ENCODE measurements at regions not wholly inside any gene's neighbourhood (a gene's known extent, or its start where the extent isn't known, plus 50 kb on each side); places are given as distances from the start of the nearest gene placed in this dataset.
"Not testable (repeated sequence)": the region's sequence is repeated elsewhere in the genome, so short reads cannot be mapped to it uniquely, and the experiment has no call there.

GRCh38 chr4:66404141-66404540, 733.9 kb upstream of the EPHA5 start:
- no peak for DNase-seq
- H3K27ac ChIP-seq: no peak overlapping the region
- TF ChIP-seq POLR2A (IDR thresholded peaks at IDR 0.05) (no peak), CTCF (IDR thresholded peaks at IDR 0.05) (no peak)

GRCh38 chr4:66376921-66377320, 706.6 kb upstream of the EPHA5 start:
- Histone ChIP-seq H3K9me3 (peaks cover 0 to 3% (median 1%) of the 10 kb centered on the region in 4 donors), H3K4me3 (no peak overlapping the region), H3K27ac (no peak overlapping the region), H3K27me3 (no peaks in the 10 kb centered on the region), H3K4me1 (no peaks in the 10 kb centered on the region), H3K36me3 (no peaks in the 10 kb centered on the region)
- no peak for DNase-seq
- TF ChIP-seq CTCF (IDR thresholded peaks at IDR 0.05) (no peak), POLR2A (IDR thresholded peaks at IDR 0.05) (no peak)

More at GRCh38 chr4:66404141-66404540, 733.9 kb upstream of the EPHA5 start:
- Histone ChIP-seq H3K9me3 (no peaks in the 10 kb centered on the region), H3K27me3 (no peaks in the 10 kb centered on the region), H3K36me3 (no peaks in the 10 kb centered on the region), H3K4me1 (no peaks in the 10 kb centered on the region), H3K4me3 (no peak overlapping the region)

GRCh38 chr4:66376396-66376795, 706.1 kb upstream of the EPHA5 start:
- Histone ChIP-seq H3K27me3 (no peaks in the 10 kb centered on the region), H3K36me3 (no peaks in the 10 kb centered on the region), H3K27ac (no peak overlapping the region), H3K4me1 (no peaks in the 10 kb centered on the region), H3K4me3 (no peak overlapping the region), H3K9me3 (peaks cover 0 to 3% (median 1%) of the 10 kb centered on the region in 4 donors)
- DNase-seq: no peak
- TF ChIP-seq POLR2A (IDR thresholded peaks at IDR 0.05): no peak
- no peak for TF ChIP-seq CTCF (IDR thresholded peaks at IDR 0.05)

- peaks cover 0 to 3% (median 1%) of the 10 kb centered on the region in 4 donors for H3K9me3 ChIP-seq
Observed at GRCh38 chr4:66373268-66373667, 703.0 kb upstream of the EPHA5 start.

GRCh38 chr4:66372706-66373105, 702.4 kb upstream of the EPHA5 start:
- Histone ChIP-seq H3K4me3 (no peak overlapping the region), H3K9me3 (peaks cover 0 to 3% (median 1%) of the 10 kb centered on the region in 4 donors), H3K4me1 (no peaks in the 10 kb centered on the region), H3K27me3 (no peaks in the 10 kb centered on the region), H3K36me3 (no peaks in the 10 kb centered on the region), H3K27ac (no peak overlapping the region)
- DNase-seq: no peak
- no peak for TF ChIP-seq CTCF (IDR thresholded peaks at IDR 0.05)

More at GRCh38 chr4:66373268-66373667, 703.0 kb upstream of the EPHA5 start:
- Histone ChIP-seq H3K27me3 (no peaks in the 10 kb centered on the region), H3K36me3 (no peaks in the 10 kb centered on the region), H3K4me3 (no peak overlapping the region), H3K27ac (no peak overlapping the region), H3K4me1 (no peaks in the 10 kb centered on the region)
- DNase-seq: no peak
- TF ChIP-seq CTCF (IDR thresholded peaks at IDR 0.05) (no peak), POLR2A (IDR thresholded peaks at IDR 0.05) (no peak)

- Histone ChIP-seq H3K27ac (no peak overlapping the region), H3K4me3 (no peak overlapping the region), H3K9me3 (no peaks in the 10 kb centered on the region), H3K27me3 (no peaks in the 10 kb centered on the region), H3K4me1 (no peaks in the 10 kb centered on the region), H3K36me3 (no peaks in the 10 kb centered on the region)
- DNase-seq: no peak
- no peak for TF ChIP-seq POLR2A (IDR thresholded peaks at IDR 0.05)
- no peak for TF ChIP-seq CTCF (IDR thresholded peaks at IDR 0.05)
Observed at GRCh38 chr4:66367043-66367660, 696.9 kb upstream of the EPHA5 start.

- H3K4me3 ChIP-seq, H3K9me3 ChIP-seq, H3K36me3 ChIP-seq, H3K27ac ChIP-seq, H3K4me1 ChIP-seq, DNase-seq, H3K27me3 ChIP-seq: not testable (repeated sequence)
Observed at GRCh38 chr4:66360395-66360794, 690.1 kb upstream of the EPHA5 start.
